ENCODE measurements at regions not wholly inside any gene's neighbourhood (a gene's known extent, or its start where the extent isn't known, plus 50 kb on each side); places are given as distances from the start of the nearest gene placed in this dataset.

DNA sequence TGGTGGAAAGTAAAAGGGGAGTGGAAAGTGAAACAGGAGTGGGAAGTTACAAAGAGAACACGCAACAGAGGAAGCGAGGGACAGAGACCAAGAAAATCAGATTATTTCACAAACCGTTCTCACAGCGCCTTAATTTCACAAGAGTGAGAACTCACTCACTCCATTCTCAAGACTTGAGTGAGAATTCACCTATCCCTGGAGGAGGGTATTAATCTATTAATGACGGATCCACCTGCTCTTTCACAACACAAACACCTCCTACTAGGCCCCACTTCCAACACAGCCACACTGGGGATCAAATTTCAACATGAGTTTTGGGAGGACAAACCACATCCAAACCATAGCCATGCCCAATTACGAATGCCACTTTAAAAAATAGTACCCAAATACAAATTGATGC is 297.6 kb downstream of the GPAM start:
- ChIA-PET SMC1A (ENCODE audit: uncharacterized antibody, unreplicated experiment) (no interaction called here), CTCF (no interaction called here), RAD21 (ENCODE audit: unreplicated experiment) (no interaction called here), POLR2A (no interaction called here)
- Histone ChIP-seq H3K4me2 (ENCODE audit: control insufficient read depth, insufficient read depth) (no peak overlapping the region), H4K20me1 (ENCODE audit: control insufficient read depth, insufficient read depth) (no peaks in the 10 kb centered on the region), H3K9ac (ENCODE audit: control insufficient read depth, insufficient read depth, low read length) (no peak overlapping the region), H3K4me1 (ENCODE audit: control insufficient read depth, insufficient read depth, low read length) (no peaks in the 10 kb centered on the region), H3K36me3 (ENCODE audit: control insufficient read depth in 2 of 2, insufficient read depth in 2 of 2, low read length in 1 of 2) (no peaks in the 10 kb centered on the region), H3K27ac (ENCODE audit: control insufficient read depth, insufficient read depth) (no peak overlapping the region), H3K27me3 (replicated peaks in 1 of 2; ENCODE audit: control insufficient read depth in 2 of 2, insufficient read depth in 2 of 2, low read length in 1 of 2) (no peaks in the 10 kb centered on the region), H3K9me3 (replicated peaks; ENCODE audit: control insufficient read depth, insufficient read depth, low read length) (no peaks in the 10 kb centered on the region), H3K4me3 (no peak overlapping the region), H2AFZ (ENCODE audit: control insufficient read depth, low read depth, low read length) (no peak overlapping the region), H3K79me2 (ENCODE audit: control insufficient read depth, insufficient read depth, low read length) (no peaks in the 10 kb centered on the region)
- in situ Hi-C loops (cut with MboI) (no loop called here), intact Hi-C loops (cut with micrococcal nuclease; ENCODE audit: unreplicated experiment) (no loop called here)
- TF ChIP-seq NR2C2 (IDR thresholded peaks at IDR 0.05; ENCODE audit: borderline replicate concordance, control insufficient read depth, insufficient read length, low read depth), result no peak
- TF ChIP-seq, protein P1, sequence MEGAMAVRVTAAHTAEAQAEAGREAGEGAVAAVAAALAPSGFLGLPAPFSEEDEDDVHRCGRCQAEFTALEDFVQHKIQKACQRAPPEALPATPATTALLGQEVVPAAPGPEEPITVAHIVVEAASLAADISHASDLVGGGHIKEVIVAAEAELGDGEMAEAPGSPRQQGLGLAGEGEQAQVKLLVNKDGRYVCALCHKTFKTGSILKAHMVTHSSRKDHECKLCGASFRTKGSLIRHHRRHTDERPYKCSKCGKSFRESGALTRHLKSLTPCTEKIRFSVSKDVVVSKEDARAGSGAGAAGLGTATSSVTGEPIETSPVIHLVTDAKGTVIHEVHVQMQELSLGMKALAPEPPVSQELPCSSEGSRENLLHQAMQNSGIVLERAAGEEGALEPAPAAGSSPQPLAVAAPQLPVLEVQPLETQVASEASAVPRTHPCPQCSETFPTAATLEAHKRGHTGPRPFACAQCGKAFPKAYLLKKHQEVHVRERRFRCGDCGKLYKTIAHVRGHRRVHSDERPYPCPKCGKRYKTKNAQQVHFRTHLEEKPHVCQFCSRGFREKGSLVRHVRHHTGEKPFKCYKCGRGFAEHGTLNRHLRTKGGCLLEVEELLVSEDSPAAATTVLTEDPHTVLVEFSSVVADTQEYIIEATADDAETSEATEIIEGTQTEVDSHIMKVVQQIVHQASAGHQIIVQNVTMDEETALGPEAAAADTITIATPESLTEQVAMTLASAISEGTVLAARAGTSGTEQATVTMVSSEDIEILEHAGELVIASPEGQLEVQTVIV (IDR thresholded peaks at IDR 0.05; ENCODE audit: borderline replicate concordance, partially characterized antibody), result no peak
- 32% methylated on average over 6 of the region's 6 CpGs for WGBS (ENCODE audit: insufficient coverage, insufficient replicate concordance, low lambda C conversion rate, missing lambda C conversion rate)
- BruUV-seq (replicated peaks), result no TSS peak
- FAIRE-seq, result no peak
- no peak for DNase-seq (ENCODE audit: low read depth, low spot score)
- no peak for ATAC-seq

DNA sequence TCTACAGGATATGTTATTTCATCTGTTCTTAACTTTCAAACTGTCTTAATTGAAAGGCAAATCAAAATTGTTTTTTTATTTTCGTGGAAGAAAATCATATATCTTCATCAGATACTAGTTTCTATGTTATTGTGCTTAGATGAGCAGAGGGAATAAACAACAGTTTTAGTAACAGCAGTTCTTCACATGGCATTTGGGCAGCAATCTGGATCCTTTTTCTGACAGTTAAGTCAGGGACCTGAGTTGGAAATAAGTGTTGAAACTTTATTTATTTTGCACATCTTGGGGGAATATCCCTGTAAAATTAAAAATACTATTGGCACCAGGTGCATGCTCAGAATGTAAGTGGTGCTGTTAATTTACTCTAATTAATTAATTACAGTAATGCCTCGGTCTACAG is 296.3 kb downstream of the GPAM start:
- Histone ChIP-seq H3K4me3 (no peak overlapping the region), H3K4me2 (ENCODE audit: control insufficient read depth, insufficient read depth) (no peak overlapping the region), H4K20me1 (ENCODE audit: control insufficient read depth, insufficient read depth) (no peaks in the 10 kb centered on the region), H3K9ac (ENCODE audit: control insufficient read depth, insufficient read depth, low read length) (no peak overlapping the region), H2AFZ (ENCODE audit: control insufficient read depth, low read depth, low read length) (no peak overlapping the region), H3K27ac (ENCODE audit: control insufficient read depth, insufficient read depth) (no peak overlapping the region), H3K79me2 (ENCODE audit: control insufficient read depth, insufficient read depth, low read length) (no peaks in the 10 kb centered on the region), H3K4me1 (ENCODE audit: control insufficient read depth, insufficient read depth, low read length) (no peaks in the 10 kb centered on the region), H3K36me3 (ENCODE audit: control insufficient read depth in 2 of 2, insufficient read depth in 2 of 2, low read length in 1 of 2) (no peaks in the 10 kb centered on the region), H3K9me3 (replicated peaks; ENCODE audit: control insufficient read depth, insufficient read depth, low read length) (no peaks in the 10 kb centered on the region), H3K27me3 (replicated peaks in 1 of 2; ENCODE audit: control insufficient read depth in 2 of 2, insufficient read depth in 2 of 2, low read length in 1 of 2) (no peaks in the 10 kb centered on the region)
- ChIA-PET POLR2A (no interaction called here), CTCF (no interaction called here), SMC1A (ENCODE audit: uncharacterized antibody, unreplicated experiment) (no interaction called here), RAD21 (ENCODE audit: unreplicated experiment) (no interaction called here)
- intact Hi-C loops (cut with micrococcal nuclease; ENCODE audit: unreplicated experiment), result no loop called here
- DNase-seq (ENCODE audit: low read depth, low spot score), result no peak
- in situ Hi-C loops (cut with MboI), result no loop called here
- 0% methylated on average over 2 of the region's 2 CpGs for WGBS (ENCODE audit: insufficient coverage, insufficient replicate concordance, low lambda C conversion rate, missing lambda C conversion rate)
- ATAC-seq, result no peak
- BruUV-seq (replicated peaks), result no TSS peak
- FAIRE-seq, result no peak
- TF ChIP-seq, protein P2, sequence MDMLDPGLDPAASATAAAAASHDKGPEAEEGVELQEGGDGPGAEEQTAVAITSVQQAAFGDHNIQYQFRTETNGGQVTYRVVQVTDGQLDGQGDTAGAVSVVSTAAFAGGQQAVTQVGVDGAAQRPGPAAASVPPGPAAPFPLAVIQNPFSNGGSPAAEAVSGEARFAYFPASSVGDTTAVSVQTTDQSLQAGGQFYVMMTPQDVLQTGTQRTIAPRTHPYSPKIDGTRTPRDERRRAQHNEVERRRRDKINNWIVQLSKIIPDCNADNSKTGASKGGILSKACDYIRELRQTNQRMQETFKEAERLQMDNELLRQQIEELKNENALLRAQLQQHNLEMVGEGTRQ (IDR thresholded peaks at IDR 0.05; ENCODE audit: borderline replicate concordance, low read depth, low read length), result no peak
- TF ChIP-seq ZNF274 (IDR thresholded peaks at IDR 0.05; ENCODE audit: insufficient read depth, insufficient read length) (no peak), PML (IDR thresholded peaks at IDR 0.05; ENCODE audit: low read length) (no peak), NFIC (IDR thresholded peaks at IDR 0.05; ENCODE audit: low read depth, low read length) (no peak), ZSCAN29 (IDR thresholded peaks at IDR 0.05) (no peak), POLR2A (IDR thresholded peaks at IDR 0.05; ENCODE audit: low read depth, low read length) (no peak), SUZ12 (IDR thresholded peaks at IDR 0.05; ENCODE audit: unreplicated experiment) (no peak), FOXK2 (IDR thresholded peaks at IDR 0.05) (no peak), RELA (IDR thresholded peaks at IDR 0.05; ENCODE audit: borderline replicate concordance, partially characterized antibody) (no peak), CREB1 (IDR thresholded peaks at IDR 0.05; ENCODE audit: low read depth) (no peak)
- TF ChIP-seq, protein P3, sequence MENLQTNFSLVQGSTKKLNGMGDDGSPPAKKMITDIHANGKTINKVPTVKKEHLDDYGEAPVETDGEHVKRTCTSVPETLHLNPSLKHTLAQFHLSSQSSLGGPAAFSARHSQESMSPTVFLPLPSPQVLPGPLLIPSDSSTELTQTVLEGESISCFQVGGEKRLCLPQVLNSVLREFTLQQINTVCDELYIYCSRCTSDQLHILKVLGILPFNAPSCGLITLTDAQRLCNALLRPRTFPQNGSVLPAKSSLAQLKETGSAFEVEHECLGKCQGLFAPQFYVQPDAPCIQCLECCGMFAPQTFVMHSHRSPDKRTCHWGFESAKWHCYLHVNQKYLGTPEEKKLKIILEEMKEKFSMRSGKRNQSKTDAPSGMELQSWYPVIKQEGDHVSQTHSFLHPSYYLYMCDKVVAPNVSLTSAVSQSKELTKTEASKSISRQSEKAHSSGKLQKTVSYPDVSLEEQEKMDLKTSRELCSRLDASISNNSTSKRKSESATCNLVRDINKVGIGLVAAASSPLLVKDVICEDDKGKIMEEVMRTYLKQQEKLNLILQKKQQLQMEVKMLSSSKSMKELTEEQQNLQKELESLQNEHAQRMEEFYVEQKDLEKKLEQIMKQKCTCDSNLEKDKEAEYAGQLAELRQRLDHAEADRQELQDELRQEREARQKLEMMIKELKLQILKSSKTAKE (IDR thresholded peaks at IDR 0.05; ENCODE audit: low read depth, poor library complexity, severe bottlenecking), result no peak
